ENCODE measurements at regions not wholly inside any gene's neighbourhood (a gene's known extent, or its start where the extent isn't known, plus 50 kb on each side); places are given as distances from the start of the nearest gene placed in this dataset.

- 58 to 74% (median 64%) methylated on average over 4 of the region's 4 CpGs for WGBS, 5 donors
- no peaks in the 10 kb centered on the region for H3K36me3 ChIP-seq
- TF ChIP-seq CTCF (IDR thresholded peaks at IDR 0.05 in 8 of 11, conservative IDR thresholded peaks at IDR 0.05 in 3 of 11), result no peak
- no peak for TF ChIP-seq POLR2AphosphoS5 (IDR thresholded peaks at IDR 0.05)
- no peak for TF ChIP-seq POLR2A (IDR thresholded peaks at IDR 0.05)
- no peak overlapping the region for H3K27ac ChIP-seq
- H3K9me3 ChIP-seq, result no peaks in the 10 kb centered on the region
- no peak overlapping the region for H3K4me3 ChIP-seq
- H3K4me1 ChIP-seq, result no peaks in the 10 kb centered on the region
- intact Hi-C loops (cut with DNase I; ENCODE audit: low total_unique reads), result no loop called here
- DNase-seq, result no peak
- peaks cover 0 to 2% (median 0%) of the 10 kb centered on the region in 7 donors for H3K27me3 ChIP-seq (replicated peaks in 1 of 7)
Measured at GRCh38 chr3:159146856-159147435, 345.1 kb downstream of the MFSD1 start.

DNA sequence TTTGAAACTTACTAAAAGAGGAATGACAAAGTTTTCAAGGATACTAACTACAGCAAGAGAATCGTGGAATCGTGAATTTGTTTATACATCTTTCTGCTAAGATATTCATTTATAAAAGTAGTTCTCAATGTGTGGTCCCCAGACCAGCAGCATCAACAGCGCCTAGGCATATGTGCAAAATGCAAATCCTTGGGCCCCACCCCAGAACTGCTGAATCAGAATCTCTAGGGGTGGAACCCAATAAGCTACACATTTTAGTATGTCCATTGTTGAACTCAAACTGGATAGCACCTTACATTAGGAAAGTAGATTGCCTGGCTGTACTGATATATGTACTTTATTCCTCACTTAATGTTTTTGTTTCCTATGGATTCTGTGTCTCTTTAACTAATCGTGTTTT, 346.0 kb downstream of the MFSD1 start:
- Histone ChIP-seq H3K27ac (no peak overlapping the region), H3K36me3 (no peaks in the 10 kb centered on the region), H3K4me1 (no peaks in the 10 kb centered on the region), H3K27me3 (replicated peaks in 1 of 7) (no peaks in the 10 kb centered on the region), H3K9me3 (no peaks in the 10 kb centered on the region), H3K4me3 (no peak overlapping the region)
- intact Hi-C loops (cut with DNase I; ENCODE audit: low total_unique reads), result no loop called here
- no peak for TF ChIP-seq CTCF (IDR thresholded peaks at IDR 0.05 in 8 of 11, conservative IDR thresholded peaks at IDR 0.05 in 3 of 11)
- no peak for TF ChIP-seq POLR2A (IDR thresholded peaks at IDR 0.05)
- TF ChIP-seq POLR2AphosphoS5 (IDR thresholded peaks at IDR 0.05), result no peak
- DNase-seq, result no peak
- WGBS, 5 donors, result 73 to 91% (median 81%) methylated on average over 4 of the region's 4 CpGs

- 76 to 82% (median 79%) methylated on average over 1 of the region's 1 CpG for WGBS, 5 donors
- H3K27me3 ChIP-seq (replicated peaks in 1 of 7), result no peaks in the 10 kb centered on the region
- no peaks in the 10 kb centered on the region for H3K4me1 ChIP-seq
- no peaks in the 10 kb centered on the region for H3K36me3 ChIP-seq
- H3K27ac ChIP-seq, result no peak overlapping the region
- DNase-seq, result no peak
- no peak overlapping the region for H3K4me3 ChIP-seq
- TF ChIP-seq POLR2A (IDR thresholded peaks at IDR 0.05) (no peak), POLR2AphosphoS5 (IDR thresholded peaks at IDR 0.05) (no peak), CTCF (IDR thresholded peaks at IDR 0.05 in 8 of 11, conservative IDR thresholded peaks at IDR 0.05 in 3 of 11) (no peak)
- H3K9me3 ChIP-seq, result no peaks in the 10 kb centered on the region
- intact Hi-C loops (cut with DNase I; ENCODE audit: low total_unique reads), result no loop called here
Measured at GRCh38 chr3:159148466-159148865, 346.6 kb downstream of the MFSD1 start.

DNA sequence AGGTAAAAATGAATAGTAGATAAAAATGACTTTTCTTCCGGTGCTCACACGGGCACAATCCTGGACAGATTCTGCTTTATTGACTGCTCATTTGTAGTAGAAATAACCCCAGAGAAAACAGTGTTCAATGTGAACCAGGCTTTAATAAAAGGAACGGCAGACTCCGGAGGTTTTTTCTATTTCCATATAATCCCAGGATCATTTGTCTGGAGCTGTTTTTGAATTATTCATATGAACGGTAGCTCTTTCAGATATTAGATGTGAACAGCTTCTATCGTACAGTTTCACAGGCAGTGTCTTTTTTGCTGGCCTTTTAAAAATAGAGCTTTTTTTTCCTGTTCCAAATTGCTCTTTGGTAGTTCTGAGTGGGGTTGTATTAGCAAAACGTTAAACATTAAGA, 347.3 kb downstream of the MFSD1 start:
- H3K27me3 ChIP-seq (replicated peaks in 1 of 7), result no peaks in the 10 kb centered on the region
- H3K9me3 ChIP-seq, result no peaks in the 10 kb centered on the region
- intact Hi-C loops (cut with DNase I; ENCODE audit: low total_unique reads), result no loop called here
- no peaks in the 10 kb centered on the region for H3K4me1 ChIP-seq
- H3K27ac ChIP-seq, result no peak overlapping the region
- no peak for DNase-seq
- no peak for TF ChIP-seq POLR2AphosphoS5 (IDR thresholded peaks at IDR 0.05)
- no peaks in the 10 kb centered on the region for H3K36me3 ChIP-seq
- 87 to 93% (median 89%) methylated on average over 7 of the region's 7 CpGs for WGBS, 5 donors
- H3K4me3 ChIP-seq, result no peak overlapping the region

DNA sequence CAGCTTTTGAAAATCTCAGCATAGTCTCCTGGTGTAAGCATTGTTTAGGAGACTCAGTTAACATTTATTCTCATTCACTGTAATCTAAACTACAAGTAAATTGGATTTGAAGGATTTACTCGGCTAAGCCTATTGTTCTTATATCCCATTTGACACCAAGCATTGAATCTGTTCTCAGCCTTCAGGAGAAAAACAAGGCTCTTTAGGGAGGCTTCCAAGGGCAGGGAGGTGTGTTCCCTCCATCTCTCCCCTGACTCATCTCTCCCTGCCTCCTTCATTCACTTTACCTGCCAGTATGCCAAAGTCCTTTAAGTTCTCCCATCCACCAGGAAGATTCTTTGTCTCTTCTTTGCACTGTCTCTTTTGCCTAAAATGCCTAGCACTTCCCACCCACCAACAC, 347.8 kb downstream of the MFSD1 start:
- Histone ChIP-seq H3K27ac (no peak overlapping the region), H3K4me1 (no peaks in the 10 kb centered on the region), H3K9me3 (no peaks in the 10 kb centered on the region), H3K4me3 (no peak overlapping the region), H3K27me3 (replicated peaks in 1 of 7) (no peaks in the 10 kb centered on the region), H3K36me3 (no peaks in the 10 kb centered on the region)
- no peak for DNase-seq
- no peak for TF ChIP-seq POLR2A (IDR thresholded peaks at IDR 0.05)
- intact Hi-C loops (cut with DNase I; ENCODE audit: low total_unique reads), result no loop called here
- WGBS, 5 donors, result 78 to 92% (median 82%) methylated on average over 1 of the region's 1 CpG

All from spleen (tissue), 11 donors.